ENCODE measurements at regions not wholly inside any gene's neighbourhood (a gene's known extent, or its start where the extent isn't known, plus 50 kb on each side); places are given as distances from the start of the nearest gene placed in this dataset.

DNA sequence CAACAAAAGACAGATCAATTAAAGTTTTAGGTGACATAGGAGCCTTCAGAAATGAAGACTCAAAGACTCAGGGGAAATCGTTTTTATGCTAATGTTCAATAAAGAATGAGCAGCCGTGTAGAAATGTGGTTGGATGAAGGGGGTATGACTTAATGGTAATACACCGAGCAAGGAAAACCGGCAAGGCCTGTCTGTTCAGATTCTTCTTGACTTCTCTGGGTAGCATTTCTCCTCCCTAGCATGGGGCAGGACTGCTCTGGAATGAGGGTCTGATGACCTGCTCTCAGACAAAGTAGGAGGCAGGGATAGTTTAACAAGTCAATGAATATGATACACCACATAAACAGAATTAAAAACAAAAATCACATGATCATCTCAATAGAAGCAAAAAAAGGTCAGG lies 487.4 kb downstream of the ZNF608 start:
- TF ChIP-seq, protein P1, sequence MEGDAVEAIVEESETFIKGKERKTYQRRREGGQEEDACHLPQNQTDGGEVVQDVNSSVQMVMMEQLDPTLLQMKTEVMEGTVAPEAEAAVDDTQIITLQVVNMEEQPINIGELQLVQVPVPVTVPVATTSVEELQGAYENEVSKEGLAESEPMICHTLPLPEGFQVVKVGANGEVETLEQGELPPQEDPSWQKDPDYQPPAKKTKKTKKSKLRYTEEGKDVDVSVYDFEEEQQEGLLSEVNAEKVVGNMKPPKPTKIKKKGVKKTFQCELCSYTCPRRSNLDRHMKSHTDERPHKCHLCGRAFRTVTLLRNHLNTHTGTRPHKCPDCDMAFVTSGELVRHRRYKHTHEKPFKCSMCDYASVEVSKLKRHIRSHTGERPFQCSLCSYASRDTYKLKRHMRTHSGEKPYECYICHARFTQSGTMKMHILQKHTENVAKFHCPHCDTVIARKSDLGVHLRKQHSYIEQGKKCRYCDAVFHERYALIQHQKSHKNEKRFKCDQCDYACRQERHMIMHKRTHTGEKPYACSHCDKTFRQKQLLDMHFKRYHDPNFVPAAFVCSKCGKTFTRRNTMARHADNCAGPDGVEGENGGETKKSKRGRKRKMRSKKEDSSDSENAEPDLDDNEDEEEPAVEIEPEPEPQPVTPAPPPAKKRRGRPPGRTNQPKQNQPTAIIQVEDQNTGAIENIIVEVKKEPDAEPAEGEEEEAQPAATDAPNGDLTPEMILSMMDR (IDR thresholded peaks at IDR 0.05; ENCODE audit: control insufficient read depth, insufficient read depth, low read depth, low read length, missing control alignments), result no peak
- DNase-seq (ENCODE audit: low read depth), result no peak
- H3K4me3 ChIP-seq (ENCODE audit: control insufficient read depth, low read depth, low read length), result no peak overlapping the region

DNA sequence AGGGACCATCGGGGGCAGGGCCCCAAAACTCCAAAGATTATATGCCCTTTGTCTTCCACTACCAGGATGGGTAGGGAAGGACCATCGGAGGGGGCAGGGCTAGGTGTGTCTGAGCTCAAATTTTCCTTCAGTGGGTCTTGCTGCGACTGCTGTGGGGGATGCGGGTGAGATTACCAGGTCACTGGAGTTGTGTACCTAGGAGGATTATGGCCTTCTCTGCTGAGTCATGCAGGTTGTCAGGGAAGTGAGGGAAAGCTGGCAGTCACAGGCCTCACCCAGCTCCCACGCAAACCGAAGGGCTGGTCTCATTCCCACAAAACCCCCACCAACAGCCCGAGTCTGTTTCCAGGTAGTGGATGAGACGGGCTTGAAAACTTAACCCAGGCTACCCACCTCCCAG lies 489.4 kb downstream of the ZNF608 start:
- DNase-seq (ENCODE audit: low read depth), result no peak
- no peak overlapping the region for H3K4me3 ChIP-seq (ENCODE audit: control insufficient read depth, low read depth, low read length)

DNA sequence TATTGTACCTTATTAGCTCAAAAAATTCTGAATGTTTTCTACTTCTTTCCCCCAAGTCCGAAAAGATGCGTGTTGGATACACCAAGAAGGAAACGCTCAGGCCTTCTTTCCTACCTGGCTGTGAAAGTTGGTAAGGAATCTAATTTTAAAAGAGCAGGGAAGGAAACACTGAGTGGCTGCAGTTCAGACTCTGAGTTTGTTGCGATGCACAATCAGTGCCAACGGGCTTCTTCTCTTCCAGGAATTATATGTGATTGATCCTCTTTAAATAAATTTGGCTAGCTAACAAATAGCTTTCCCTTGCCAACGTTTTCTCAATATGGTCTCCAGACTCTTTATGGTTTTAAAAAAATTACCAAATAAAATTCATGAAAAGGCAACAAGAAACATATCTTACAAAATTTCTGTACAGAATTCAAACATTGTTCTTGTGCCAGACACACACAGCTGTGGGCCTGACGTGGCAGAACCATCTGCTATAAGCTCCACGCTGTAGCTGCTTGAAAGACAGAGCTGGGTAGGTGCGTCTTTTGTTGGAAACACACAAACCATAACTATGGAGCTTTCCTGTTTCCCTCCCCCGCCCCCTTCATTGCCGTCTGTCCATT lies 493.1 kb downstream of the ZNF608 start:
- no peak overlapping the region for H3K4me3 ChIP-seq (ENCODE audit: control insufficient read depth, low read depth, low read length)
- TF ChIP-seq, protein P1 (IDR thresholded peaks at IDR 0.05; ENCODE audit: control insufficient read depth, insufficient read depth, low read depth, low read length, missing control alignments), result no peak
- DNase-seq (ENCODE audit: low read depth), result no peak

More for the DNA sequence above, 489.4 kb downstream of the ZNF608 start:
- TF ChIP-seq, protein P1 (IDR thresholded peaks at IDR 0.05; ENCODE audit: control insufficient read depth, insufficient read depth, low read depth, low read length, missing control alignments), result no peak

DNA sequence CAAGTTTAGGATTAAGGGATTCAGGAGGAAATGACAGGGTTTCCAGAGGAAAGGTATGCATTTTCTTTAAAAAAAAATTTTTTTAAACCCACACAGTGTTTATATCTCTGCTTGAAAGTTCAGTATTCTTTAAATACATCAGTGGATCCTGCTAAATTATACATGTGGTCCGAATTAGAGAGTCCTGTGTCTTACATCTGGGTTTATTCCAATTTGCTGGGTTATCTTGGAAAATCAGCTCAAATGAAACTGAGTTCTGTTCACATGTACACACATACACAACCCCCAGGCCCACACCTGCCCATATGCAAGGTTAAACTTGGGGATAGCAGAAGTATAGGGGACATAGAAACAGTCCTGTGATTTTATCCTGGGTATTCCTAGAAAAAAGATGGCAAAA lies 493.7 kb downstream of the ZNF608 start:
- no peak for DNase-seq (ENCODE audit: low read depth)
- TF ChIP-seq, protein P1 (IDR thresholded peaks at IDR 0.05; ENCODE audit: control insufficient read depth, insufficient read depth, low read depth, low read length, missing control alignments), result no peak
- H3K4me3 ChIP-seq (ENCODE audit: control insufficient read depth, low read depth, low read length), result no peak overlapping the region

DNA sequence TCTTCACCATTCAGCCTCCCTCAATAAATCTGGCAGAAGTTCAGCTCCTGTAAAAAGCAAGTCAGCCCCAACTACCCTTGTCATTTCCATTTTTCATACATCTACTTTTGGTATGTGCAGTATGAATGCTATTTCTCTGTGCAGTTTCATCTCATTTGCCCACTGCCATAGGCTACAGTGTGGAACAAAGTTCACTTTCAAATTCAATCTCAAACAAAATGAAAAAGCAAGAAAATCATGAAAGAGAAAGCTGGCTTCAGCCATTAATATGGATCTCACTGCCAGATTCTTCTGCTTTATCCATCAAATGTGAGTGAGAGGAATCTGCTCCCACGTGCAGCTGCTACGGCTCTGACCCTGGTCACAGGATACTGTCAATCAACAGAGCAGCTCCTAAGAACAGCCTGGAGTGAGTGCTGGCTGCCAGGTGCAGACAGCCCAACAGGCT lies 494.2 kb downstream of the ZNF608 start:
- TF ChIP-seq, protein P1 (IDR thresholded peaks at IDR 0.05; ENCODE audit: control insufficient read depth, insufficient read depth, low read depth, low read length, missing control alignments), result no peak
- no peak overlapping the region for H3K4me3 ChIP-seq (ENCODE audit: control insufficient read depth, low read depth, low read length)
- DNase-seq (ENCODE audit: low read depth), result no peak

DNA sequence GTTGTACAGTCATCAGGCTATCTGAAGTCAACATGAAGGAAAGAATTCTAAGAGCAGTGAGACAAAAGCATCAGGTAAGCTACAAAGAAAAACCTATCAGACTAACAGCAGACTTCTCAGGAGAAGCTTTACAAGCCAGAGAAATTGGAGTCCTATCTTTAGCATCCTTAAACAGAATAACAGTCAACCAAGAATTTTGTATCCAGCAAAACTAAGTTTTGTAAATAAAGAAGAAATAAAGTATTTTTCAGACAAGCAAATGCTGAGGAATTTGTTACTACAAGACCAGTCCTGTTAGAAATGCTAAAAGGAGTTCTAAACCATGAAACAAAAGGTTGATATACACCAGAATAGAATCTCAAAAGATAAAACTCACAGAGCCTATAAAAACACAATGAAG lies 501.2 kb downstream of the ZNF608 start:
- TF ChIP-seq, protein P1 (IDR thresholded peaks at IDR 0.05; ENCODE audit: control insufficient read depth, insufficient read depth, low read depth, low read length, missing control alignments), result no peak
- DNase-seq (ENCODE audit: low read depth), result no peak
- no peak overlapping the region for H3K4me3 ChIP-seq (ENCODE audit: control insufficient read depth, low read depth, low read length)
